ENCODE measurements at regions not wholly inside any gene's neighbourhood (a gene's known extent, or its start where the extent isn't known, plus 50 kb on each side); places are given as distances from the start of the nearest gene placed in this dataset.

DNA sequence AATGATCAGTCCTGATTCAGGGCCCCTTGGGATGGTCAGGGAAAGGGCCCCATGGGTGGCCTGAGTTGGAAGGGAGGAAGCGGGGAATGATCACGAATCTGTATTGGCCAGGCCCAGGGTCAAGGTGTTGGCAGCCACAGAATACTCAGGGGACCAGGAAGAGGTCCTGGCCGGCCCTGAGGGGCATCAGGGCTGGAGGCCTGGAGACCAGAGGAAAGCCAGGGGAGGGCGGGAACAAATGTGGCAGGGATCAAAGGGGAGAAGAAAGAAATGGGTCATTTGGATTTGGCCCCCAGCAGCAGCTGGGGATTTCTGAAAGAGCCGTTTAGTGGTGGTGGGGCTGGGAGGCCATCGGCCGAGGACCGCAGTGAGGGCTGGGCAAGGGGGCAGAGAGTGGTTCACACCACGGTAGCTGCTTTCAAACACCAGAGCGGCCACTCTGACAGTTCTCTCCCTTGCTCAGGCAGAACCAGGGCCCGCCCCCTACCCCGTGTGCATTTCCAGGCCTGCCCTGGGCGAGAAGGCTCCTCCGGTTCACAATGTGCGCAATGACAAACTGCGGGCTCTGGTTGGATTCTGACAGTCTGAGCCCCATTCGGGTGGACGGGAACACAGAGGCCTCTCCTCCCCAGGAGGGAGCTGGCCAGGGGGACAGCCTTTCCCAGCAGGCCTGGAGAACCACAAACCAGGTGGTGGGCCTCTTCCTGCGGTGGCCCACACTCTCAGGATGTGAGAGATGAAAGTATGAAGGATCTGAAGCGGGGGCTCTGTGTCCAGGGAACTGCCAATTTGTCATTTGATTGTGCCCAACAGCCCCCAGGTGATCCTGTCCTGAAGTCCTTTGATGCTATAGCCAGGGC, 220.3 kb upstream of the IER5L start:
- H3K4me3 ChIP-seq (replicated peaks; ENCODE audit: insufficient read depth, low read length) = no peak overlapping the region
- no peak for DNase-seq (ENCODE audit: low read depth in 1 of 2, low spot score in 1 of 2)
- no peak overlapping the region for H3K27ac ChIP-seq (replicated peaks)
- TF ChIP-seq, protein P1, sequence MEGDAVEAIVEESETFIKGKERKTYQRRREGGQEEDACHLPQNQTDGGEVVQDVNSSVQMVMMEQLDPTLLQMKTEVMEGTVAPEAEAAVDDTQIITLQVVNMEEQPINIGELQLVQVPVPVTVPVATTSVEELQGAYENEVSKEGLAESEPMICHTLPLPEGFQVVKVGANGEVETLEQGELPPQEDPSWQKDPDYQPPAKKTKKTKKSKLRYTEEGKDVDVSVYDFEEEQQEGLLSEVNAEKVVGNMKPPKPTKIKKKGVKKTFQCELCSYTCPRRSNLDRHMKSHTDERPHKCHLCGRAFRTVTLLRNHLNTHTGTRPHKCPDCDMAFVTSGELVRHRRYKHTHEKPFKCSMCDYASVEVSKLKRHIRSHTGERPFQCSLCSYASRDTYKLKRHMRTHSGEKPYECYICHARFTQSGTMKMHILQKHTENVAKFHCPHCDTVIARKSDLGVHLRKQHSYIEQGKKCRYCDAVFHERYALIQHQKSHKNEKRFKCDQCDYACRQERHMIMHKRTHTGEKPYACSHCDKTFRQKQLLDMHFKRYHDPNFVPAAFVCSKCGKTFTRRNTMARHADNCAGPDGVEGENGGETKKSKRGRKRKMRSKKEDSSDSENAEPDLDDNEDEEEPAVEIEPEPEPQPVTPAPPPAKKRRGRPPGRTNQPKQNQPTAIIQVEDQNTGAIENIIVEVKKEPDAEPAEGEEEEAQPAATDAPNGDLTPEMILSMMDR (IDR thresholded peaks at IDR 0.05; ENCODE audit: insufficient read depth, low read length) = no peak
- TF ChIP-seq SPI1 (IDR thresholded peaks at IDR 0.05; ENCODE audit: borderline replicate concordance, low read depth) (no peak), REST (IDR thresholded peaks at IDR 0.05; ENCODE audit: insufficient replicate concordance, low read depth) (no peak), GABPA (IDR thresholded peaks at IDR 0.05; ENCODE audit: low read depth) (no peak), POLR2AphosphoS5 (IDR thresholded peaks at IDR 0.05; ENCODE audit: low read depth) (no peak)
- H3K27me3 ChIP-seq (ENCODE audit: insufficient read depth, poor library complexity, severe bottlenecking) = no peaks in the 10 kb centered on the region

GRCh38 chr9:129397335-129397734, 219.3 kb upstream of the IER5L start:
- TF ChIP-seq, protein P1 (IDR thresholded peaks at IDR 0.05; ENCODE audit: insufficient read depth, low read length) = no peak
- no peak overlapping the region for H3K27ac ChIP-seq (replicated peaks)

DNA sequence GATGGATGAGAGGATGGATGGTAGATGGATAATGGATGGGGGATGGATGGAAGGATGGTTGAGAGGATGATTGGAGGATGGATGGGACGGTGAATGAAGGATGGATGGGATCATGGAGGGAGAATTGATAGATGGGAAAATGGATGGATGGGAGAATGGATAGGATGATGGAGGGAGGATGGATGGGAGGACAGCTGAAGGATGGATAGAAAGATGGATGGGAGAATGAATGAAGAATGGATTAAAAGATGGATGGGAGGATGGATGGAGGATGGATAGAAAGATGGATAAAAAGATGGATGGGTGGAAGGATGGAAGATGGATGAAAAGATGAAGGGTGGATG, 218.3 kb upstream of the IER5L start:
- Histone ChIP-seq H3K4me3 (replicated peaks; ENCODE audit: insufficient read depth, low read length) (no peak overlapping the region), H3K27ac (replicated peaks) (no peak overlapping the region), H3K27me3 (ENCODE audit: insufficient read depth, poor library complexity, severe bottlenecking) (no peaks in the 10 kb centered on the region)
- no peak for DNase-seq (ENCODE audit: low read depth in 1 of 2, low spot score in 1 of 2)
- TF ChIP-seq, protein P1 (IDR thresholded peaks at IDR 0.05; ENCODE audit: insufficient read depth, low read length) = no peak
- no peak for TF ChIP-seq GABPA (IDR thresholded peaks at IDR 0.05; ENCODE audit: low read depth)
- no peak for TF ChIP-seq SPI1 (IDR thresholded peaks at IDR 0.05; ENCODE audit: borderline replicate concordance, low read depth)
- TF ChIP-seq POLR2AphosphoS5 (IDR thresholded peaks at IDR 0.05; ENCODE audit: low read depth) = no peak
- TF ChIP-seq REST (IDR thresholded peaks at IDR 0.05; ENCODE audit: insufficient replicate concordance, low read depth) = no peak

More at GRCh38 chr9:129397335-129397734, 219.3 kb upstream of the IER5L start:
- no peaks in the 10 kb centered on the region for H3K27me3 ChIP-seq (ENCODE audit: insufficient read depth, poor library complexity, severe bottlenecking)
- no peak for DNase-seq (ENCODE audit: low read depth in 1 of 2, low spot score in 1 of 2)
- no peak overlapping the region for H3K4me3 ChIP-seq (replicated peaks; ENCODE audit: insufficient read depth, low read length)

Data from HL-60 (cell line).